ENCODE measurements at regions not wholly inside any gene's neighbourhood (a gene's known extent, or its start where the extent isn't known, plus 50 kb on each side); places are given as distances from the start of the nearest gene placed in this dataset.

- TF ChIP-seq POLR2A (IDR thresholded peaks at IDR 0.05) (no peak), CTCF (IDR thresholded peaks at IDR 0.05) (no peak)
Measured at GRCh38 chr1:48103495-48103894, 106.3 kb upstream of the TRABD2B start.

Data from vagina (tissue), 2 donors.